Glomerular endothelial cell (primary cell): ENCODE measurements at regions not wholly inside any gene's neighbourhood (a gene's known extent, or its start where the extent isn't known, plus 50 kb on each side); places are given as distances from the start of the nearest gene placed in this dataset.

Experiments used
- DNase-seq: peaks from one replicate; pipeline ENCODE4 v3.0.0-alpha.2; 2011; ENCODE audit warnings: low read depth, low spot score; ENCODE audit errors: extremely low read depth

GRCh38 chr4:121227341-121227792 is 63.2 kb upstream of the TNIP3 start:
- DNase-seq, result no peak

- DNase-seq, result no peak
Observed at GRCh38 chr4:121226362-121226761, 62.2 kb upstream of the TNIP3 start.

GRCh38 chr4:121221608-121222007 is 57.5 kb upstream of the TNIP3 start:
- DNase-seq, result no peak

- DNase-seq, result no peak
Observed at GRCh38 chr4:121221201-121221600, 57.1 kb upstream of the TNIP3 start.

- DNase-seq, result no peak
Observed at GRCh38 chr4:121220698-121221097, 56.6 kb upstream of the TNIP3 start.

- no peak for DNase-seq
Observed at GRCh38 chr4:121219227-121219626, 55.1 kb upstream of the TNIP3 start.

GRCh38 chr4:121217351-121217750 is 53.2 kb upstream of the TNIP3 start:
- DNase-seq, result no peak

- no peak for DNase-seq
Observed at GRCh38 chr4:121216461-121216860, 52.3 kb upstream of the TNIP3 start.

- DNase-seq, result no peak
Observed at GRCh38 chr4:121213940-121214339, 49.8 kb upstream of the TNIP3 start.
